GM12878 (cell line): ENCODE measurements at regions not wholly inside any gene's neighbourhood (a gene's known extent, or its start where the extent isn't known, plus 50 kb on each side); places are given as distances from the start of the nearest gene placed in this dataset.

Experiments
- ATAC-seq: fragments of 200-7000 bp; cut with Tn5 transposase; 3 replicates; pipeline ENCODE4 v1.9.1; 2020; ENCODE audit warnings: mild to moderate bottlenecking, moderate library complexity
- BruUV-seq: library from RNA; stranded (reverse); fragments of 400-500 nt; replicated peaks from 2 replicates; lab custom pipeline; 2021; lab: Mats Ljungman, UMichigan
- CTCF ChIA-PET: fragments of 300-600 bp; sonication (Branson Sonifier 250); formaldehyde crosslinking; extraction: SDS; loops from one replicate; lab custom pipeline; 2021; ENCODE audit warnings: inconsistent platforms; lab: Yijun Ruan, JAX
- POLR2A ChIA-PET: fragments of 350-600 bp; formaldehyde crosslinking; extraction: SDS; loops from one replicate; lab custom pipeline; 2021; ENCODE audit warnings: inconsistent platforms; lab: Charles Lee
- RAD21 ChIA-PET: fragments of 300-600 bp; sonication (Branson Sonifier 250); formaldehyde crosslinking; loops from one replicate; lab custom pipeline; 2023; ENCODE audit warnings: antibody characterized with exemption; ENCODE audit not compliant: unreplicated experiment; lab: Charles Lee
- SMC1A ChIA-PET: fragments of 300-600 bp; sonication (Branson Sonifier 250); formaldehyde crosslinking; loops from one replicate; lab custom pipeline; 2023; ENCODE audit not compliant: unreplicated experiment, uncharacterized antibody; lab: Charles Lee
- DNase-seq: peaks from one replicate; pipeline ENCODE4 v3.0.0-alpha.2; 2011; ENCODE audit warnings: low read depth, low spot score
- FAIRE-seq: peaks from 3 replicates; lab custom pipeline; 2011; peaks lifted over from hg19 to GRCh38; lab: Jason Lieb, UNC
- H2AFZ ChIP-seq: 2 replicates; pipeline ENCODE4 v1.6.0; 2011; ENCODE audit warnings: low read depth, low read length, control low read depth; ENCODE audit not compliant: control insufficient read depth
- H3K27ac ChIP-seq: 2 replicates; pipeline ENCODE4 v1.5.1; 2011; ENCODE audit warnings: control low read depth; ENCODE audit not compliant: control insufficient read depth, insufficient read depth
- H3K27me3 ChIP-seq, 2 experiments: replicated peaks in 1 of 2; 2 replicates each; pipeline versions ENCODE4 v1.6.0 to v1.6.1; 2011; ENCODE audit warnings: low read length in 1 of 2; ENCODE audit not compliant: control insufficient read depth in 2 of 2, insufficient read depth in 2 of 2
- H3K36me3 ChIP-seq, 2 experiments: 2 replicates each; pipeline ENCODE4 v1.5.1; 2011; ENCODE audit warnings: low read length in 1 of 2; ENCODE audit not compliant: control insufficient read depth in 2 of 2, insufficient read depth in 2 of 2
- H3K4me1 ChIP-seq: 2 replicates; pipeline ENCODE4 v1.6.1; 2011; ENCODE audit warnings: mild to moderate bottlenecking, low read length, moderate library complexity, mixed read lengths; ENCODE audit not compliant: control insufficient read depth, insufficient read depth
- H3K4me2 ChIP-seq: 2 replicates; pipeline ENCODE4 v1.6.0; 2011; ENCODE audit warnings: control low read depth; ENCODE audit not compliant: control insufficient read depth, insufficient read depth
- H3K4me3 ChIP-seq: fragments of 200-600 bp; sonication (generic); 2 replicates; pipeline ENCODE4 v1.5.1; 2016
- H3K79me2 ChIP-seq: 2 replicates; pipeline ENCODE4 v1.6.0; 2011; ENCODE audit warnings: low read length; ENCODE audit not compliant: control insufficient read depth, insufficient read depth
- H3K9ac ChIP-seq: 2 replicates; pipeline ENCODE4 v1.8.0; 2011; ENCODE audit warnings: low read length, control low read depth, mixed read lengths; ENCODE audit not compliant: control insufficient read depth, insufficient read depth
- H3K9me3 ChIP-seq: replicated peaks from 3 replicates; pipeline ENCODE4 v1.5.1; 2011; ENCODE audit warnings: mild to moderate bottlenecking, low read length; ENCODE audit not compliant: control insufficient read depth, insufficient read depth
- H4K20me1 ChIP-seq: 2 replicates; pipeline ENCODE4 v1.6.0; 2011; ENCODE audit not compliant: control insufficient read depth, insufficient read depth
- MTA2 ChIP-seq: fragments of 450-650 bp; IDR thresholded peaks from 2 replicates; pipeline ENCODE4 v1.6.1; 2016; ENCODE audit warnings: low read depth, mild to moderate bottlenecking, moderate library complexity
- NFYA ChIP-seq: IDR thresholded peaks from 2 replicates; pipeline ENCODE4 v1.6.1; 2011; ENCODE audit warnings: low read depth, mild to moderate bottlenecking, low read length, improper control_type of control experiment, borderline replicate concordance
- NKRF ChIP-seq: fragments of 450-650 bp; conservative IDR thresholded peaks from 2 replicates; pipeline ENCODE4 v1.6.1; 2017; ENCODE audit warnings: mild to moderate bottlenecking, moderate library complexity
- WGBS: methylation state at CpG from one replicate; pipeline ENCODE4 v1.1.6; 2016; ENCODE audit warnings: low lambda C conversion rate; ENCODE audit not compliant: insufficient replicate concordance, insufficient coverage; ENCODE audit errors: missing lambda C conversion rate; 5-methylcytosine and 5-hydroxymethylcytosine counted together
- in situ Hi-C: fragments of 300-500 bp; cut with MboI; formaldehyde crosslinking; loops from 9 replicates; pipeline ENCODE4 v1.14.3; 2018; ENCODE audit warnings: mixed read lengths
- intact Hi-C: fragments of 100-400 bp; cut with micrococcal nuclease; formaldehyde crosslinking; loops from one replicate; pipeline ENCODE4 v1.14.2; 2022; ENCODE audit not compliant: unreplicated experiment
- TF ChIP-seq, protein P1 (sequence below): fragments of 450-650 bp; IDR thresholded peaks from 2 replicates; pipeline ENCODE4 v1.6.1; 2017; ENCODE audit warnings: mild to moderate bottlenecking, moderate library complexity

DNA sequence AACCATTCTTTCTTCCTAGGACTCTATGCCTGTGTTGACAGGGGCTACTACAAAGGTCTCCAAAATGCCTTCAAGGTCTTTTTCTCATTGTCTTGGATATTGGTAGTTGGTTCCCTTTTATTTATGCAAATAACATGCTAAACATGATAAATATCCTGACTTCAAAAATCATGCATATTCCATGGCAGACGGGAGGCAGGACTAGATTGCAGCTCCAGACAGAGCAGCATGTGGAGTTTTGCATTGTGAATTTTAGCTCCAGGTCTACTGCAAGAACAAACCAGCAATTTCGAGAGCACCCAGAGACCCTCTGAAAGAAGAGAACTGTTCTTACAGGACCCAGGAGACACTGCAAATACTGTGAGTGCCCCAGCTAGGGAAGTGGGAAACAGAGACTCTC lies 254.9 kb downstream of the RCHY1 start (continued):
- TF ChIP-seq, protein P1, sequence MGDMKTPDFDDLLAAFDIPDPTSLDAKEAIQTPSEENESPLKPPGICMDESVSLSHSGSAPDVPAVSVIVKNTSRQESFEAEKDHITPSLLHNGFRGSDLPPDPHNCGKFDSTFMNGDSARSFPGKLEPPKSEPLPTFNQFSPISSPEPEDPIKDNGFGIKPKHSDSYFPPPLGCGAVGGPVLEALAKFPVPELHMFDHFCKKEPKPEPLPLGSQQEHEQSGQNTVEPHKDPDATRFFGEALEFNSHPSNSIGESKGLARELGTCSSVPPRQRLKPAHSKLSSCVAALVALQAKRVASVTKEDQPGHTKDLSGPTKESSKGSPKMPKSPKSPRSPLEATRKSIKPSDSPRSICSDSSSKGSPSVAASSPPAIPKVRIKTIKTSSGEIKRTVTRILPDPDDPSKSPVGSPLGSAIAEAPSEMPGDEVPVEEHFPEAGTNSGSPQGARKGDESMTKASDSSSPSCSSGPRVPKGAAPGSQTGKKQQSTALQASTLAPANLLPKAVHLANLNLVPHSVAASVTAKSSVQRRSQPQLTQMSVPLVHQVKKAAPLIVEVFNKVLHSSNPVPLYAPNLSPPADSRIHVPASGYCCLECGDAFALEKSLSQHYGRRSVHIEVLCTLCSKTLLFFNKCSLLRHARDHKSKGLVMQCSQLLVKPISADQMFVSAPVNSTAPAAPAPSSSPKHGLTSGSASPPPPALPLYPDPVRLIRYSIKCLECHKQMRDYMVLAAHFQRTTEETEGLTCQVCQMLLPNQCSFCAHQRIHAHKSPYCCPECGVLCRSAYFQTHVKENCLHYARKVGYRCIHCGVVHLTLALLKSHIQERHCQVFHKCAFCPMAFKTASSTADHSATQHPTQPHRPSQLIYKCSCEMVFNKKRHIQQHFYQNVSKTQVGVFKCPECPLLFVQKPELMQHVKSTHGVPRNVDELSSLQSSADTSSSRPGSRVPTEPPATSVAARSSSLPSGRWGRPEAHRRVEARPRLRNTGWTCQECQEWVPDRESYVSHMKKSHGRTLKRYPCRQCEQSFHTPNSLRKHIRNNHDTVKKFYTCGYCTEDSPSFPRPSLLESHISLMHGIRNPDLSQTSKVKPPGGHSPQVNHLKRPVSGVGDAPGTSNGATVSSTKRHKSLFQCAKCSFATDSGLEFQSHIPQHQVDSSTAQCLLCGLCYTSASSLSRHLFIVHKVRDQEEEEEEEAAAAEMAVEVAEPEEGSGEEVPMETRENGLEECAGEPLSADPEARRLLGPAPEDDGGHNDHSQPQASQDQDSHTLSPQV, result no peak

GRCh38 chr4:75255261-75255660 lies 258.9 kb downstream of the RCHY1 start:
- in situ Hi-C loops, result no loop called here
- no TSS peak for BruUV-seq
- Histone ChIP-seq H2AFZ (no peak overlapping the region), H3K79me2 (no peaks in the 10 kb centered on the region), H3K27ac (no peak overlapping the region), H3K9me3 (no peaks in the 10 kb centered on the region; the same call in 2 of the 3 replicates), H3K4me2 (no peak overlapping the region), H3K4me3 (no peak overlapping the region), H4K20me1 (no peaks in the 10 kb centered on the region), H3K27me3 (no peaks in the 10 kb centered on the region), H3K4me1 (peaks cover 9% of the 10 kb centered on the region), H3K9ac (no peak overlapping the region), H3K36me3 (no peaks in the 10 kb centered on the region)
- ATAC-seq (no peak), FAIRE-seq (no peak), DNase-seq (no peak)
- intact Hi-C loops, result no loop called here
- POLR2A ChIA-PET, result no interaction called here
- RAD21 ChIA-PET, result no interaction called here
- SMC1A ChIA-PET, result no interaction called here
- CTCF ChIA-PET, result no interaction called here
- WGBS, result 50% methylated on average over 4 of the region's 4 CpGs
- TF ChIP-seq NKRF (no peak), MTA2 (no peak), NFYA (no peak)
